ENCODE measurements at regions not wholly inside any gene's neighbourhood (a gene's known extent, or its start where the extent isn't known, plus 50 kb on each side); places are given as distances from the start of the nearest gene placed in this dataset.

DNA sequence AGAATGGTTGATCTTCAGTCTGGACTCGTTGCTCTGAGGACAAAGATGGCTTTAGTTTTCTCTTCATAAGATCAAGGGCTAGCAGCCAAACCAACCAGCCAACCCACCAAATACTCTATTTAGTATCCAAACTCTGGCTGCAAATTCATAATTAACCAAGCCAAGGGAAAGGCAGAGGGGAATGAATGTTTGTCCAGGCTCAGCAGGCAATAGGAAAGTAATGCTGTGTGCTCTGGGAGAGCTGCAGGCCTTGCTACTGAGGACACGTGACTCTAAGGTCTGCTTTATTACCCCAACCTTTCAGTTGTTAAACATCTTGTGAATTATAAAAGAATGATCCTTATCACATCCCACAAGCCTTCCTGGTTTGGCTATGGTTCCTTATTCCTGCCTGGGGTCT lies 52.3 kb upstream of the GALNT15 start:
- POLR2A ChIA-PET: no interaction called here
- 69% methylated on average over 2 of the region's 2 CpGs for WGBS (ENCODE audit: missing lambda C conversion rate)
- Histone ChIP-seq H3K9me3 (no peaks in the 10 kb centered on the region), H3K4me1 (peaks cover 11% of the 10 kb centered on the region; the same call in 2 of the 3 replicates), H3K4me2 (no peak overlapping the region), H3K27ac (no peak overlapping the region), H3K4me3 (no peak overlapping the region)
- ATAC-seq (no peak), DNase-seq (ENCODE audit: low read depth in 1 of 2, low spot score in 1 of 2) (no peak), FAIRE-seq (no peak)
- CTCF ChIA-PET: interaction anchor here (0.9 to 1.2 kb wide), 3 partner anchors 9 to 56 kb away, joined by 3 read pairs; no protein-coding TSS in a partner anchor
- TF ChIP-seq CHD2 (IDR thresholded peaks at IDR 0.05; ENCODE audit: low read length, partially characterized antibody) (no peak), CEBPB (IDR thresholded peaks at IDR 0.05) (no peak), HOXB5 (CRISPR knock-in tag; IDR thresholded peaks at IDR 0.05) (no peak), CHD4 (IDR thresholded peaks at IDR 0.05; ENCODE audit: borderline replicate concordance) (no peak), RFX5 (IDR thresholded peaks at IDR 0.05) (no peak), JUN (IDR thresholded peaks at IDR 0.05) (no peak), EP300 (IDR thresholded peaks at IDR 0.05) (no peak), TFCP2L1 (CRISPR knock-in tag; IDR thresholded peaks at IDR 0.05) (no peak), JUNB (IDR thresholded peaks at IDR 0.05) (no peak), SMC3 (IDR thresholded peaks at IDR 0.05) (no peak)
- TF ChIP-seq, protein P1, sequence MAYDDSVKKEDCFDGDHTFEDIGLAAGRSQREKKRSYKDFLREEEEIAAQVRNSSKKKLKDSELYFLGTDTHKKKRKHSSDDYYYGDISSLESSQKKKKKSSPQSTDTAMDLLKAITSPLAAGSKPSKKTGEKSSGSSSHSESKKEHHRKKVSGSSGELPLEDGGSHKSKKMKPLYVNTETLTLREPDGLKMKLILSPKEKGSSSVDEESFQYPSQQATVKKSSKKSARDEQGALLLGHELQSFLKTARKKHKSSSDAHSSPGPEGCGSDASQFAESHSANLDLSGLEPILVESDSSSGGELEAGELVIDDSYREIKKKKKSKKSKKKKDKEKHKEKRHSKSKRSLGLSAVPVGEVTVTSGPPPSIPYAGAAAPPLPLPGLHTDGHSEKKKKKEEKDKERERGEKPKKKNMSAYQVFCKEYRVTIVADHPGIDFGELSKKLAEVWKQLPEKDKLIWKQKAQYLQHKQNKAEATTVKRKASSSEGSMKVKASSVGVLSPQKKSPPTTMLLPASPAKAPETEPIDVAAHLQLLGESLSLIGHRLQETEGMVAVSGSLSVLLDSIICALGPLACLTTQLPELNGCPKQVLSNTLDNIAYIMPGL (CRISPR knock-in tag; IDR thresholded peaks at IDR 0.05; ENCODE audit: borderline replicate concordance): no peak
- TF ChIP-seq, protein P2, sequence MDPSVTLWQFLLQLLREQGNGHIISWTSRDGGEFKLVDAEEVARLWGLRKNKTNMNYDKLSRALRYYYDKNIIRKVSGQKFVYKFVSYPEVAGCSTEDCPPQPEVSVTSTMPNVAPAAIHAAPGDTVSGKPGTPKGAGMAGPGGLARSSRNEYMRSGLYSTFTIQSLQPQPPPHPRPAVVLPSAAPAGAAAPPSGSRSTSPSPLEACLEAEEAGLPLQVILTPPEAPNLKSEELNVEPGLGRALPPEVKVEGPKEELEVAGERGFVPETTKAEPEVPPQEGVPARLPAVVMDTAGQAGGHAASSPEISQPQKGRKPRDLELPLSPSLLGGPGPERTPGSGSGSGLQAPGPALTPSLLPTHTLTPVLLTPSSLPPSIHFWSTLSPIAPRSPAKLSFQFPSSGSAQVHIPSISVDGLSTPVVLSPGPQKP (IDR thresholded peaks at IDR 0.05; ENCODE audit: low read depth, low read length): no peak
- TF ChIP-seq, protein P3, sequence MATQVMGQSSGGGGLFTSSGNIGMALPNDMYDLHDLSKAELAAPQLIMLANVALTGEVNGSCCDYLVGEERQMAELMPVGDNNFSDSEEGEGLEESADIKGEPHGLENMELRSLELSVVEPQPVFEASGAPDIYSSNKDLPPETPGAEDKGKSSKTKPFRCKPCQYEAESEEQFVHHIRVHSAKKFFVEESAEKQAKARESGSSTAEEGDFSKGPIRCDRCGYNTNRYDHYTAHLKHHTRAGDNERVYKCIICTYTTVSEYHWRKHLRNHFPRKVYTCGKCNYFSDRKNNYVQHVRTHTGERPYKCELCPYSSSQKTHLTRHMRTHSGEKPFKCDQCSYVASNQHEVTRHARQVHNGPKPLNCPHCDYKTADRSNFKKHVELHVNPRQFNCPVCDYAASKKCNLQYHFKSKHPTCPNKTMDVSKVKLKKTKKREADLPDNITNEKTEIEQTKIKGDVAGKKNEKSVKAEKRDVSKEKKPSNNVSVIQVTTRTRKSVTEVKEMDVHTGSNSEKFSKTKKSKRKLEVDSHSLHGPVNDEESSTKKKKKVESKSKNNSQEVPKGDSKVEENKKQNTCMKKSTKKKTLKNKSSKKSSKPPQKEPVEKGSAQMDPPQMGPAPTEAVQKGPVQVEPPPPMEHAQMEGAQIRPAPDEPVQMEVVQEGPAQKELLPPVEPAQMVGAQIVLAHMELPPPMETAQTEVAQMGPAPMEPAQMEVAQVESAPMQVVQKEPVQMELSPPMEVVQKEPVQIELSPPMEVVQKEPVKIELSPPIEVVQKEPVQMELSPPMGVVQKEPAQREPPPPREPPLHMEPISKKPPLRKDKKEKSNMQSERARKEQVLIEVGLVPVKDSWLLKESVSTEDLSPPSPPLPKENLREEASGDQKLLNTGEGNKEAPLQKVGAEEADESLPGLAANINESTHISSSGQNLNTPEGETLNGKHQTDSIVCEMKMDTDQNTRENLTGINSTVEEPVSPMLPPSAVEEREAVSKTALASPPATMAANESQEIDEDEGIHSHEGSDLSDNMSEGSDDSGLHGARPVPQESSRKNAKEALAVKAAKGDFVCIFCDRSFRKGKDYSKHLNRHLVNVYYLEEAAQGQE (IDR thresholded peaks at IDR 0.05): no peak
- TF ChIP-seq, protein P4, sequence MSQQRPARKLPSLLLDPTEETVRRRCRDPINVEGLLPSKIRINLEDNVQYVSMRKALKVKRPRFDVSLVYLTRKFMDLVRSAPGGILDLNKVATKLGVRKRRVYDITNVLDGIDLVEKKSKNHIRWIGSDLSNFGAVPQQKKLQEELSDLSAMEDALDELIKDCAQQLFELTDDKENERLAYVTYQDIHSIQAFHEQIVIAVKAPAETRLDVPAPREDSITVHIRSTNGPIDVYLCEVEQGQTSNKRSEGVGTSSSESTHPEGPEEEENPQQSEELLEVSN (IDR thresholded peaks at IDR 0.05; ENCODE audit: borderline replicate concordance, low read depth): no peak
- TF ChIP-seq, protein P5, sequence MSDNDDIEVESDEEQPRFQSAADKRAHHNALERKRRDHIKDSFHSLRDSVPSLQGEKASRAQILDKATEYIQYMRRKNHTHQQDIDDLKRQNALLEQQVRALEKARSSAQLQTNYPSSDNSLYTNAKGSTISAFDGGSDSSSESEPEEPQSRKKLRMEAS (IDR thresholded peaks at IDR 0.05): no peak

DNA sequence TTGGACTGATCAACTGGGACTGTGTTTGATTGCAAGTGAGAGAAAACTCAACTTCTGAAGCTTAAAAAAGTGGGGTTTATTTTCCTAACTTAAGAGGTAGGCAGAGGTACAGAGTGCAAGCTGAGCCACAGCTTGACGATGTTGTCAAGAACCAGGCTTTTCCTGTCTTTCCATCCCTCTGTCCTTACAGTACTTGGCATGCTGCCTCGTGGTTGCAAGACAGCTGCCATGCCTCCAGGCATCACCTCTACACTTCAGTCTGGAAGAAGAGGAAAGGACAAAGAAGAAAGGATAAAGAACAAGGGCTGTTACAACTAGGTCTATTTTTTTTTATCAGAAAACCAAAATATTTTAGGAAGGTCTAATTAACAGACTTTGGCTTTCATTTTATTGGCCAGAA lies 51.8 kb upstream of the GALNT15 start:
- ATAC-seq (no peak), DNase-seq (ENCODE audit: low read depth in 1 of 2, low spot score in 1 of 2) (no peak), FAIRE-seq (no peak)
- H3K9me3 ChIP-seq: no peaks in the 10 kb centered on the region
- H3K27ac ChIP-seq: no peak overlapping the region
- WGBS (ENCODE audit: missing lambda C conversion rate): 49% methylated on average over 2 of the region's 2 CpGs
- no peak overlapping the region for H3K4me3 ChIP-seq
- ChIA-PET POLR2A (no interaction called here), CTCF (interaction anchor here (0.9 to 1.2 kb wide), 3 partner anchors 10 to 56 kb away, joined by 3 read pairs; no protein-coding TSS in a partner anchor)
- TF ChIP-seq CBX8 (IDR thresholded peaks at IDR 0.05) (no peak), MYC (IDR thresholded peaks at IDR 0.05; ENCODE audit: borderline replicate concordance, low read length) (no peak), ZSCAN20 (CRISPR knock-in tag; IDR thresholded peaks at IDR 0.05) (no peak), CHD2 (IDR thresholded peaks at IDR 0.05; ENCODE audit: low read length, partially characterized antibody) (no peak), SMC3 (IDR thresholded peaks at IDR 0.05) (no peak), HOXA7 (CRISPR knock-in tag; IDR thresholded peaks at IDR 0.05) (no peak), ESRRA (IDR thresholded peaks at IDR 0.05; ENCODE audit: borderline replicate concordance, low read length) (no peak), CBX2 (IDR thresholded peaks at IDR 0.05; ENCODE audit: borderline replicate concordance, low read depth) (no peak), TFCP2L1 (CRISPR knock-in tag; IDR thresholded peaks at IDR 0.05) (no peak), KDM1A (IDR thresholded peaks at IDR 0.05; ENCODE audit: low read depth) (no peak), CEBPB (IDR thresholded peaks at IDR 0.05) (no peak), FOXS1 (CRISPR knock-in tag; IDR thresholded peaks at IDR 0.05) (no peak), SREBF2 (IDR thresholded peaks at IDR 0.05) (no peak), ZC3H11A (IDR thresholded peaks at IDR 0.05) (no peak)
- TF ChIP-seq, protein P6, sequence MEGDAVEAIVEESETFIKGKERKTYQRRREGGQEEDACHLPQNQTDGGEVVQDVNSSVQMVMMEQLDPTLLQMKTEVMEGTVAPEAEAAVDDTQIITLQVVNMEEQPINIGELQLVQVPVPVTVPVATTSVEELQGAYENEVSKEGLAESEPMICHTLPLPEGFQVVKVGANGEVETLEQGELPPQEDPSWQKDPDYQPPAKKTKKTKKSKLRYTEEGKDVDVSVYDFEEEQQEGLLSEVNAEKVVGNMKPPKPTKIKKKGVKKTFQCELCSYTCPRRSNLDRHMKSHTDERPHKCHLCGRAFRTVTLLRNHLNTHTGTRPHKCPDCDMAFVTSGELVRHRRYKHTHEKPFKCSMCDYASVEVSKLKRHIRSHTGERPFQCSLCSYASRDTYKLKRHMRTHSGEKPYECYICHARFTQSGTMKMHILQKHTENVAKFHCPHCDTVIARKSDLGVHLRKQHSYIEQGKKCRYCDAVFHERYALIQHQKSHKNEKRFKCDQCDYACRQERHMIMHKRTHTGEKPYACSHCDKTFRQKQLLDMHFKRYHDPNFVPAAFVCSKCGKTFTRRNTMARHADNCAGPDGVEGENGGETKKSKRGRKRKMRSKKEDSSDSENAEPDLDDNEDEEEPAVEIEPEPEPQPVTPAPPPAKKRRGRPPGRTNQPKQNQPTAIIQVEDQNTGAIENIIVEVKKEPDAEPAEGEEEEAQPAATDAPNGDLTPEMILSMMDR (IDR thresholded peaks at IDR 0.05): no peak
- TF ChIP-seq, protein P4 (IDR thresholded peaks at IDR 0.05; ENCODE audit: borderline replicate concordance, low read depth): no peak
- peaks cover 11% of the 10 kb centered on the region; the same call in 2 of the 3 replicates for H3K4me1 ChIP-seq
- H3K4me2 ChIP-seq: no peak overlapping the region
